DMS53 (cell line): ENCODE measurements at regions not wholly inside any gene's neighbourhood (a gene's known extent, or its start where the extent isn't known, plus 50 kb on each side); places are given as distances from the start of the nearest gene placed in this dataset.

Experiments used
- DNase-seq: peaks from one replicate; lab custom pipeline; 2025; lab: John Stamatoyannopoulos, UW

- no peak for DNase-seq
These were observed 200.5 kb upstream of the POU3F2 start for GRCh38 chr6:98633886-98634285.

GRCh38 chr6:98634569-98634968, 199.8 kb upstream of the POU3F2 start:
- DNase-seq: no peak

- no peak for DNase-seq
These were observed 199.2 kb upstream of the POU3F2 start for GRCh38 chr6:98635191-98635590.

GRCh38 chr6:98636941-98637340, 197.4 kb upstream of the POU3F2 start:
- DNase-seq: peak; percentile 68

GRCh38 chr6:98639089-98639635, 195.2 kb upstream of the POU3F2 start:
- no peak for DNase-seq

GRCh38 chr6:98640366-98640765, 194.0 kb upstream of the POU3F2 start:
- no peak for DNase-seq

- DNase-seq: no peak
These were observed 192.2 kb upstream of the POU3F2 start for GRCh38 chr6:98641949-98642719.

- no peak for DNase-seq
These were observed 190.3 kb upstream of the POU3F2 start for GRCh38 chr6:98644063-98644462.

GRCh38 chr6:98648211-98648914, 186.0 kb upstream of the POU3F2 start:
- no peak for DNase-seq

- peak; percentile 10 for DNase-seq
These were observed 183.4 kb upstream of the POU3F2 start for GRCh38 chr6:98650941-98651340.

- DNase-seq: no peak
These were observed 181.2 kb upstream of the POU3F2 start for GRCh38 chr6:98653179-98653578.

GRCh38 chr6:98657764-98658163, 176.6 kb upstream of the POU3F2 start:
- peak; percentile 21 for DNase-seq

- DNase-seq: peak; percentile 80
These were observed 165.0 kb upstream of the POU3F2 start for GRCh38 chr6:98669371-98669770.

GRCh38 chr6:98670045-98670746, 164.2 kb upstream of the POU3F2 start:
- peak; percentile 35 for DNase-seq

GRCh38 chr6:98672681-98673475, 161.5 kb upstream of the POU3F2 start:
- no peak for DNase-seq

- no peak for DNase-seq
These were observed 155.9 kb upstream of the POU3F2 start for GRCh38 chr6:98678481-98678880.

GRCh38 chr6:98686008-98686601, 148.3 kb upstream of the POU3F2 start:
- DNase-seq: no peak

- no peak for DNase-seq
These were observed 146.6 kb upstream of the POU3F2 start for GRCh38 chr6:98687752-98688151.

GRCh38 chr6:98695091-98695801, 139.1 kb upstream of the POU3F2 start:
- no peak for DNase-seq

GRCh38 chr6:98711380-98711779, 123.0 kb upstream of the POU3F2 start:
- no peak for DNase-seq

GRCh38 chr6:98716341-98716740, 118.0 kb upstream of the POU3F2 start:
- no peak for DNase-seq
